ENCODE measurements at regions not wholly inside any gene's neighbourhood (a gene's known extent, or its start where the extent isn't known, plus 50 kb on each side); places are given as distances from the start of the nearest gene placed in this dataset.

DNA sequence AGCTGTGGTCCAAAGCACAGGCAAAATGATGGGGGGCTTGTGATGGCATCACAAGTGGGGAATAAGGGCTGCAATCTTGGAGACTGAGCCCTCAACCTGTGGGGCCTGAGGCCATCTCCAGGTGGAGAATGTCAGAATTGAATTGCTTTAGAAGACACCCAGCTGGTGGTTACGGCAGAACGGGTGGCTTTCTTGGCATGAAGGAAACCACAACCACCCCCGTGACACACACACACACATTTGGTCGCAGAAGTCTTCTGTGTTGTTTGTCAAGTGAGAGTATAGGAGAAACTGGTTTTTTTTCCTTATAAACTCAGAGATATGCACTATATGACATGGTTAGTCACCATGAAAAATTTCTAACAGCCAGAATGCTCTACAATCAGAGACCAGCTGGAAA lies 139.5 kb upstream of the CDH4 start:
- TF ChIP-seq, protein P1, sequence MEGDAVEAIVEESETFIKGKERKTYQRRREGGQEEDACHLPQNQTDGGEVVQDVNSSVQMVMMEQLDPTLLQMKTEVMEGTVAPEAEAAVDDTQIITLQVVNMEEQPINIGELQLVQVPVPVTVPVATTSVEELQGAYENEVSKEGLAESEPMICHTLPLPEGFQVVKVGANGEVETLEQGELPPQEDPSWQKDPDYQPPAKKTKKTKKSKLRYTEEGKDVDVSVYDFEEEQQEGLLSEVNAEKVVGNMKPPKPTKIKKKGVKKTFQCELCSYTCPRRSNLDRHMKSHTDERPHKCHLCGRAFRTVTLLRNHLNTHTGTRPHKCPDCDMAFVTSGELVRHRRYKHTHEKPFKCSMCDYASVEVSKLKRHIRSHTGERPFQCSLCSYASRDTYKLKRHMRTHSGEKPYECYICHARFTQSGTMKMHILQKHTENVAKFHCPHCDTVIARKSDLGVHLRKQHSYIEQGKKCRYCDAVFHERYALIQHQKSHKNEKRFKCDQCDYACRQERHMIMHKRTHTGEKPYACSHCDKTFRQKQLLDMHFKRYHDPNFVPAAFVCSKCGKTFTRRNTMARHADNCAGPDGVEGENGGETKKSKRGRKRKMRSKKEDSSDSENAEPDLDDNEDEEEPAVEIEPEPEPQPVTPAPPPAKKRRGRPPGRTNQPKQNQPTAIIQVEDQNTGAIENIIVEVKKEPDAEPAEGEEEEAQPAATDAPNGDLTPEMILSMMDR (IDR thresholded peaks at IDR 0.05; ENCODE audit: borderline replicate concordance, extremely low read depth, insufficient read depth) = no peak

DNA sequence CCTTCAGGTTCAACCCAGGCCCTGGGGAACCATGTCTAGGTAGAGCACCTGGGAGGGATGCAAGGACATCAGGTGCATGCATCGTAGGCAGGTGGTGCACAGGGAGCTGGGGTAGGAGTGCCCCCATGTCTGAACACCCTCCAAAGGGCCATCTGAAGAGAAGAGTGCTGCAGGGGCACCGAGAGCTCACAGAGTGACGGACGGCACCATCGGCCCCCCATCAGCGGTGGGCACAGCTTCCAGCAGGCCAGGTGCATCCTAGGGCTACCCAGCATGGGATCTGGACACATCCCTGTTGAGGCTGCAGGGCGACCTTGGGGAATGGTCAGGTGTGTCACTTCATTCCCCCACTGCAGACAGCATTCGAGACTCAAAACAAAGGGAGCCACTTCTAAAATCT lies 138.3 kb upstream of the CDH4 start:
- no peak overlapping the region for H3K9ac ChIP-seq (ENCODE audit: low read length in 3 of 3)
- no peaks in the 10 kb centered on the region for H3K36me3 ChIP-seq (ENCODE audit: control insufficient read depth in 2 of 3, insufficient read depth in 3 of 3, low read length in 3 of 3)
- no peaks in the 10 kb centered on the region for H3K27me3 ChIP-seq (ENCODE audit: control insufficient read depth, insufficient read depth, low read length)
- no peak overlapping the region for H3K27ac ChIP-seq (ENCODE audit: low read depth in 2 of 2, low read length in 2 of 2)
- H3K4me1 ChIP-seq (ENCODE audit: control insufficient read depth in 2 of 3, insufficient read depth in 2 of 3, low read depth in 1 of 3, low read length in 3 of 3) = no peaks in the 10 kb centered on the region
- TF ChIP-seq, protein P1 (IDR thresholded peaks at IDR 0.05; ENCODE audit: borderline replicate concordance, extremely low read depth, insufficient read depth) = no peak
- H3K4me3 ChIP-seq (ENCODE audit: low read length in 3 of 3) = no peak overlapping the region
- no peak for DNase-seq
- no peaks in the 10 kb centered on the region for H3K9me3 ChIP-seq (ENCODE audit: control insufficient read depth in 2 of 3, insufficient read depth in 1 of 3, low read length in 3 of 3)
- intact Hi-C loops (cut with DNase I) = no loop called here
- FAIRE-seq = no peak

More for the DNA sequence above, 139.5 kb upstream of the CDH4 start:
- intact Hi-C loops (cut with DNase I) = no loop called here
- Histone ChIP-seq H3K9ac (ENCODE audit: low read length in 3 of 3) (no peak overlapping the region), H3K4me1 (ENCODE audit: control insufficient read depth in 2 of 3, insufficient read depth in 2 of 3, low read depth in 1 of 3, low read length in 3 of 3) (no peaks in the 10 kb centered on the region), H3K36me3 (ENCODE audit: control insufficient read depth in 2 of 3, insufficient read depth in 3 of 3, low read length in 3 of 3) (no peaks in the 10 kb centered on the region), H3K27me3 (ENCODE audit: control insufficient read depth, insufficient read depth, low read length) (no peaks in the 10 kb centered on the region), H3K9me3 (ENCODE audit: control insufficient read depth in 2 of 3, insufficient read depth in 1 of 3, low read length in 3 of 3) (no peaks in the 10 kb centered on the region), H3K4me3 (ENCODE audit: low read length in 3 of 3) (no peak overlapping the region), H3K27ac (ENCODE audit: low read depth in 2 of 2, low read length in 2 of 2) (no peak overlapping the region)
- no peak for FAIRE-seq
- no peak for DNase-seq

GRCh38 chr20:61114493-61115175 lies 137.4 kb upstream of the CDH4 start:
- TF ChIP-seq, protein P1 (IDR thresholded peaks at IDR 0.05; ENCODE audit: borderline replicate concordance, extremely low read depth, insufficient read depth) = no peak
- Histone ChIP-seq H3K36me3 (ENCODE audit: control insufficient read depth in 2 of 3, insufficient read depth in 3 of 3, low read length in 3 of 3) (no peaks in the 10 kb centered on the region), H3K9ac (ENCODE audit: low read length in 3 of 3) (no peak overlapping the region), H3K4me3 (ENCODE audit: low read length in 3 of 3) (no peak overlapping the region), H3K27me3 (ENCODE audit: control insufficient read depth, insufficient read depth, low read length) (no peaks in the 10 kb centered on the region), H3K27ac (ENCODE audit: low read depth in 2 of 2, low read length in 2 of 2) (no peak overlapping the region), H3K9me3 (ENCODE audit: control insufficient read depth in 2 of 3, insufficient read depth in 1 of 3, low read length in 3 of 3) (no peaks in the 10 kb centered on the region), H3K4me1 (ENCODE audit: control insufficient read depth in 2 of 3, insufficient read depth in 2 of 3, low read depth in 1 of 3, low read length in 3 of 3) (no peaks in the 10 kb centered on the region)
- DNase-seq (no peak), FAIRE-seq (no peak)
- intact Hi-C loops (cut with DNase I) = no loop called here

All from kidney (tissue), 13 donors.